ENCODE measurements at regions not wholly inside any gene's neighbourhood (a gene's known extent, or its start where the extent isn't known, plus 50 kb on each side); places are given as distances from the start of the nearest gene placed in this dataset.

DNA sequence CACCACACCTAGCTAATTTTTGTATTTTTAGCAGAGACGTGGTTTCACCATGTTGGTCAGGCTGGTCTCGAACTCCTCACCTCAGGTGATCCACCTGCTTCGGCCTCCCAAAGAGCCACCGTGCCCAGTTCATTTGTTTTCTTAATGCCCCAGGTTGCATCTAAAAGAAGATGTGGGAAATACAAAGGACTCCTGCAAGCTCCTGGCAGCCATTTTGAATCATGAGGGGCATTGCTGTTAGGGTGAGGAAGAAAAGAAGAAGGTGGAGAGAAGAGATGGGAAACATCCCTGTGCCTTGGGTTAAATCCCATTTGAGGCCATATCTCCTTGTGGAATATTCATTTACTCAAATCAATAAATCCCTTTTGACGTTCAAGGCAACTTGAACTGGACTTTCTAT, 365.3 kb upstream of the ERCC4 start:
- peaks cover 0 to 9% of the 10 kb centered on the region in 2 experiments; a peak in 1 of 5 replicates for H3K27me3 ChIP-seq (ENCODE audit: control insufficient read depth in 1 of 2, insufficient read depth in 2 of 2, low read length in 2 of 2)
- H2AFZ ChIP-seq (ENCODE audit: low read length) = no peak overlapping the region
- intact Hi-C loops (cut with micrococcal nuclease; ENCODE audit: unreplicated experiment) (no loop called here), in situ Hi-C loops (cut with HindIII; ENCODE audit: extremely low pct_ligation_motif_present, low pct_unique_long_range_greater_than_20kb) (no loop called here)
- BruUV-seq (replicated peaks) = no TSS peak
- H3K79me2 ChIP-seq (ENCODE audit: insufficient read depth, low read length) = no peaks in the 10 kb centered on the region
- DNase-seq (ENCODE audit: low spot score) = no peak
- no peak overlapping the region for H3K4me2 ChIP-seq (ENCODE audit: low read depth, low read length)
- POLR2A ChIA-PET = no interaction called here
- no peak overlapping the region for H3K9ac ChIP-seq (ENCODE audit: insufficient read depth, low read depth, low read length)
- H3K36me3 ChIP-seq (replicated peaks in 1 of 2; ENCODE audit: control insufficient read depth in 1 of 2, insufficient read depth in 2 of 2, low read length in 2 of 2) = no peaks in the 10 kb centered on the region
- no peak for ATAC-seq
- H3K4me1 ChIP-seq (ENCODE audit: insufficient read depth, low read length) = no peaks in the 10 kb centered on the region
- no peak overlapping the region for H3K4me3 ChIP-seq (replicated peaks in 1 of 3; ENCODE audit: insufficient read depth in 1 of 3, low read depth in 2 of 3, low read length in 3 of 3)
- WGBS (ENCODE audit: low lambda C conversion rate) = 27% methylated on average over 5 of the region's 5 CpGs
- FAIRE-seq = no peak
- TF ChIP-seq ZXDC (CRISPR knock-in tag; IDR thresholded peaks at IDR 0.05) = no peak
- TF ChIP-seq ERF (CRISPR knock-in tag; IDR thresholded peaks at IDR 0.05) = no peak
- H3K27ac ChIP-seq (ENCODE audit: extremely low read length, insufficient read depth, low read length) = no peak overlapping the region
- CTCF ChIA-PET (ENCODE audit: low intra/inter-chr PET ratio, low total read pairs) = no interaction called here
- no peaks in the 10 kb centered on the region for H4K20me1 ChIP-seq (ENCODE audit: insufficient read depth, low read length)
- H3K9me3 ChIP-seq (ENCODE audit: low read length) = no peaks in the 10 kb centered on the region

GRCh38 chr16:13557418-13557817, 362.5 kb upstream of the ERCC4 start:
- no peak overlapping the region for H3K4me3 ChIP-seq (replicated peaks in 1 of 3; ENCODE audit: insufficient read depth in 1 of 3, low read depth in 2 of 3, low read length in 3 of 3)
- POLR2A ChIA-PET = no interaction called here
- H3K4me1 ChIP-seq (ENCODE audit: insufficient read depth, low read length) = no peaks in the 10 kb centered on the region
- no peaks in the 10 kb centered on the region for H3K9me3 ChIP-seq (ENCODE audit: low read length)
- no peak overlapping the region for H3K4me2 ChIP-seq (ENCODE audit: low read depth, low read length)
- ATAC-seq (no peak), FAIRE-seq (no peak), DNase-seq (ENCODE audit: low spot score) (no peak)
- intact Hi-C loops (cut with micrococcal nuclease; ENCODE audit: unreplicated experiment) (no loop called here), in situ Hi-C loops (cut with HindIII; ENCODE audit: extremely low pct_ligation_motif_present, low pct_unique_long_range_greater_than_20kb) (no loop called here)
- no peaks in the 10 kb centered on the region for H3K79me2 ChIP-seq (ENCODE audit: insufficient read depth, low read length)
- no peak overlapping the region for H3K27ac ChIP-seq (ENCODE audit: extremely low read length, insufficient read depth, low read length)
- TF ChIP-seq ZNF329 (CRISPR knock-in tag; IDR thresholded peaks at IDR 0.05; ENCODE audit: low read depth) (no peak), ZBTB7A (CRISPR knock-in tag; IDR thresholded peaks at IDR 0.05) (no peak), ZNF292 (CRISPR knock-in tag; IDR thresholded peaks at IDR 0.05; ENCODE audit: borderline replicate concordance, low read depth) (no peak), RFXAP (CRISPR knock-in tag; IDR thresholded peaks at IDR 0.05; ENCODE audit: borderline replicate concordance) (no peak), ZNF562 (CRISPR knock-in tag; IDR thresholded peaks at IDR 0.05; ENCODE audit: borderline replicate concordance) (no peak), ZNF468 (CRISPR knock-in tag; IDR thresholded peaks at IDR 0.05) (no peak)
- 0 out of 5 replicates have a peak, but pooled peaks cover 0 to 9% of the 10 kb centered on the region in 2 experiments for H3K27me3 ChIP-seq (ENCODE audit: control insufficient read depth in 1 of 2, insufficient read depth in 2 of 2, low read length in 2 of 2)
- H3K9ac ChIP-seq (ENCODE audit: insufficient read depth, low read depth, low read length) = no peak overlapping the region
- H4K20me1 ChIP-seq (ENCODE audit: insufficient read depth, low read length) = no peaks in the 10 kb centered on the region
- H3K36me3 ChIP-seq (replicated peaks in 1 of 2; ENCODE audit: control insufficient read depth in 1 of 2, insufficient read depth in 2 of 2, low read length in 2 of 2) = no peaks in the 10 kb centered on the region
- CTCF ChIA-PET (ENCODE audit: low intra/inter-chr PET ratio, low total read pairs) = no interaction called here
- H2AFZ ChIP-seq (ENCODE audit: low read length) = no peak overlapping the region
- 30% methylated on average over 8 of the region's 8 CpGs for WGBS (ENCODE audit: low lambda C conversion rate)
- no TSS peak for BruUV-seq (replicated peaks)
